HepG2 (cell line): ENCODE measurements at regions not wholly inside any gene's neighbourhood (a gene's known extent, or its start where the extent isn't known, plus 50 kb on each side); places are given as distances from the start of the nearest gene placed in this dataset.

Experiments
- BCLAF1 ChIP-seq: fragments of 450-650 bp; IDR thresholded peaks from 2 replicates; pipeline ENCODE4 v1.6.1; 2017; ENCODE audit warnings: mild to moderate bottlenecking
- CHD2 ChIP-seq: IDR thresholded peaks from 2 replicates; pipeline ENCODE4 v1.6.1; 2011; ENCODE audit warnings: low read depth, low read length, improper control_type of control experiment
- CTCF ChIP-seq: sonication (generic); formaldehyde crosslinking; IDR thresholded peaks from 2 replicates; pipeline ENCODE4 v1.5.0; 2020; ENCODE audit warnings: mild to moderate bottlenecking, missing genetic modification reagents, moderate library complexity
- E2F5 ChIP-seq: sonication (generic); formaldehyde crosslinking; conservative IDR thresholded peaks from 2 replicates; pipeline ENCODE4 v1.4.0; 2020; ENCODE audit warnings: missing genetic modification reagents
- EZH2 ChIP-seq: conservative IDR thresholded peaks from 2 replicates; pipeline ENCODE4 v1.6.1; 2012; ENCODE audit warnings: mild to moderate bottlenecking, low read depth, low read length, moderate library complexity
- KAT8 ChIP-seq: IDR thresholded peaks from 2 replicates; pipeline ENCODE4 v1.6.1; 2016; ENCODE audit warnings: missing genetic modification reagents, missing compliant biosample characterization
- PREB ChIP-seq: sonication (generic); formaldehyde crosslinking; IDR thresholded peaks from 2 replicates; pipeline ENCODE4 v1.4.0; 2020; ENCODE audit warnings: missing genetic modification reagents
- ZBTB7A ChIP-seq: sonication (generic); formaldehyde crosslinking; IDR thresholded peaks from 2 replicates; pipeline ENCODE4 v1.8.0; 2022; ENCODE audit warnings: mild to moderate bottlenecking, missing genetic modification reagents
- ZFP1 ChIP-seq: IDR thresholded peaks from 2 replicates; pipeline ENCODE4 v1.6.1; 2016
- ZNF589 ChIP-seq: sonication (generic); formaldehyde crosslinking; conservative IDR thresholded peaks from 2 replicates; pipeline ENCODE4 v1.8.0; 2022; ENCODE audit warnings: mild to moderate bottlenecking, moderate library complexity, missing genetic modification reagents
- ZNF605 ChIP-seq: sonication (generic); formaldehyde crosslinking; IDR thresholded peaks from 2 replicates; pipeline ENCODE4 v1.8.0; 2022; ENCODE audit warnings: mild to moderate bottlenecking, missing genetic modification reagents

GRCh38 chr15:53107855-53108254, 317.7 kb upstream of the ONECUT1 start:
- TF ChIP-seq CHD2: no peak
- no peak for TF ChIP-seq PREB (CRISPR knock-in tag)
- TF ChIP-seq KAT8 (CRISPR knock-in tag): no peak
- no peak for TF ChIP-seq ZNF589
- TF ChIP-seq CTCF: no peak
- no peak for TF ChIP-seq BCLAF1
- no peak for TF ChIP-seq ZBTB7A (CRISPR knock-in tag)
- no peak for TF ChIP-seq ZNF605 (CRISPR knock-in tag)
- no peak for TF ChIP-seq E2F5 (CRISPR knock-in tag)
- no peak for TF ChIP-seq ZFP1
- no peak for TF ChIP-seq EZH2
